ENCODE measurements at regions not wholly inside any gene's neighbourhood (a gene's known extent, or its start where the extent isn't known, plus 50 kb on each side); places are given as distances from the start of the nearest gene placed in this dataset.

GRCh38 chr3:187966636-187967406 lies 187.1 kb upstream of the LPP start:
- Histone ChIP-seq H3K4me1 (ENCODE audit: control insufficient read depth, insufficient read depth, low read length) (no peaks in the 10 kb centered on the region), H3K27ac (ENCODE audit: low read length) (no peak overlapping the region), H3K36me3 (ENCODE audit: control insufficient read depth, insufficient read depth, low read length) (no peaks in the 10 kb centered on the region), H3K4me3 (ENCODE audit: low read depth in 2 of 2, low read length in 2 of 2) (no peak overlapping the region), H3K9me3 (ENCODE audit: control insufficient read depth, insufficient read depth, low read depth, low read length) (no peaks in the 10 kb centered on the region), H3K27me3 (ENCODE audit: control insufficient read depth, insufficient read depth, low read length) (no peaks in the 10 kb centered on the region; the same call in 1 of the 2 replicates)
- DNase-seq (ENCODE audit: low read depth, low spot score) (no peak), ATAC-seq (no peak)
- POLR2A ChIA-PET: no interaction called here
- no peak for TF ChIP-seq TCF7L2 (IDR thresholded peaks at IDR 0.05; ENCODE audit: low read depth, low read length)
- TF ChIP-seq, protein P1, sequence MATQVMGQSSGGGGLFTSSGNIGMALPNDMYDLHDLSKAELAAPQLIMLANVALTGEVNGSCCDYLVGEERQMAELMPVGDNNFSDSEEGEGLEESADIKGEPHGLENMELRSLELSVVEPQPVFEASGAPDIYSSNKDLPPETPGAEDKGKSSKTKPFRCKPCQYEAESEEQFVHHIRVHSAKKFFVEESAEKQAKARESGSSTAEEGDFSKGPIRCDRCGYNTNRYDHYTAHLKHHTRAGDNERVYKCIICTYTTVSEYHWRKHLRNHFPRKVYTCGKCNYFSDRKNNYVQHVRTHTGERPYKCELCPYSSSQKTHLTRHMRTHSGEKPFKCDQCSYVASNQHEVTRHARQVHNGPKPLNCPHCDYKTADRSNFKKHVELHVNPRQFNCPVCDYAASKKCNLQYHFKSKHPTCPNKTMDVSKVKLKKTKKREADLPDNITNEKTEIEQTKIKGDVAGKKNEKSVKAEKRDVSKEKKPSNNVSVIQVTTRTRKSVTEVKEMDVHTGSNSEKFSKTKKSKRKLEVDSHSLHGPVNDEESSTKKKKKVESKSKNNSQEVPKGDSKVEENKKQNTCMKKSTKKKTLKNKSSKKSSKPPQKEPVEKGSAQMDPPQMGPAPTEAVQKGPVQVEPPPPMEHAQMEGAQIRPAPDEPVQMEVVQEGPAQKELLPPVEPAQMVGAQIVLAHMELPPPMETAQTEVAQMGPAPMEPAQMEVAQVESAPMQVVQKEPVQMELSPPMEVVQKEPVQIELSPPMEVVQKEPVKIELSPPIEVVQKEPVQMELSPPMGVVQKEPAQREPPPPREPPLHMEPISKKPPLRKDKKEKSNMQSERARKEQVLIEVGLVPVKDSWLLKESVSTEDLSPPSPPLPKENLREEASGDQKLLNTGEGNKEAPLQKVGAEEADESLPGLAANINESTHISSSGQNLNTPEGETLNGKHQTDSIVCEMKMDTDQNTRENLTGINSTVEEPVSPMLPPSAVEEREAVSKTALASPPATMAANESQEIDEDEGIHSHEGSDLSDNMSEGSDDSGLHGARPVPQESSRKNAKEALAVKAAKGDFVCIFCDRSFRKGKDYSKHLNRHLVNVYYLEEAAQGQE (IDR thresholded peaks at IDR 0.05; ENCODE audit: insufficient read depth in 1 of 2, low read depth in 2 of 2, low read length in 1 of 2): no peak
- TF ChIP-seq, protein P2, sequence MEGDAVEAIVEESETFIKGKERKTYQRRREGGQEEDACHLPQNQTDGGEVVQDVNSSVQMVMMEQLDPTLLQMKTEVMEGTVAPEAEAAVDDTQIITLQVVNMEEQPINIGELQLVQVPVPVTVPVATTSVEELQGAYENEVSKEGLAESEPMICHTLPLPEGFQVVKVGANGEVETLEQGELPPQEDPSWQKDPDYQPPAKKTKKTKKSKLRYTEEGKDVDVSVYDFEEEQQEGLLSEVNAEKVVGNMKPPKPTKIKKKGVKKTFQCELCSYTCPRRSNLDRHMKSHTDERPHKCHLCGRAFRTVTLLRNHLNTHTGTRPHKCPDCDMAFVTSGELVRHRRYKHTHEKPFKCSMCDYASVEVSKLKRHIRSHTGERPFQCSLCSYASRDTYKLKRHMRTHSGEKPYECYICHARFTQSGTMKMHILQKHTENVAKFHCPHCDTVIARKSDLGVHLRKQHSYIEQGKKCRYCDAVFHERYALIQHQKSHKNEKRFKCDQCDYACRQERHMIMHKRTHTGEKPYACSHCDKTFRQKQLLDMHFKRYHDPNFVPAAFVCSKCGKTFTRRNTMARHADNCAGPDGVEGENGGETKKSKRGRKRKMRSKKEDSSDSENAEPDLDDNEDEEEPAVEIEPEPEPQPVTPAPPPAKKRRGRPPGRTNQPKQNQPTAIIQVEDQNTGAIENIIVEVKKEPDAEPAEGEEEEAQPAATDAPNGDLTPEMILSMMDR (IDR thresholded peaks at IDR 0.05): no peak
- TF ChIP-seq POLR2AphosphoS5 (IDR thresholded peaks at IDR 0.05; ENCODE audit: low read depth, low read length): no peak
- no peak for TF ChIP-seq SIN3A (IDR thresholded peaks at IDR 0.05; ENCODE audit: borderline replicate concordance, insufficient read depth, low read depth, low read length)
- no TSS peak for BruUV-seq (replicated peaks)
- CTCF ChIA-PET: no interaction called here
- intact Hi-C loops (cut with micrococcal nuclease; ENCODE audit: unreplicated experiment) (no loop called here), in situ Hi-C loops (cut with HindIII; ENCODE audit: low pct_unique_long_range_greater_than_20kb, low sequenced_read_pairs) (no loop called here)

- DNase-seq (ENCODE audit: low read depth, low spot score): no peak
- ATAC-seq: no peak
- no TSS peak for BruUV-seq (replicated peaks)
- intact Hi-C loops (cut with micrococcal nuclease; ENCODE audit: unreplicated experiment): no loop called here
- no peak overlapping the region for H3K4me3 ChIP-seq (ENCODE audit: low read depth in 2 of 2, low read length in 2 of 2)
- H3K9me3 ChIP-seq (ENCODE audit: control insufficient read depth, insufficient read depth, low read depth, low read length): no peaks in the 10 kb centered on the region
- POLR2A ChIA-PET: no interaction called here
- TF ChIP-seq, protein P2 (IDR thresholded peaks at IDR 0.05): no peak
- TF ChIP-seq POLR2AphosphoS5 (IDR thresholded peaks at IDR 0.05; ENCODE audit: low read depth, low read length) (no peak), TCF7L2 (IDR thresholded peaks at IDR 0.05; ENCODE audit: low read depth, low read length) (no peak), SIN3A (IDR thresholded peaks at IDR 0.05; ENCODE audit: borderline replicate concordance, insufficient read depth, low read depth, low read length) (no peak)
- TF ChIP-seq, protein P1 (IDR thresholded peaks at IDR 0.05; ENCODE audit: insufficient read depth in 1 of 2, low read depth in 2 of 2, low read length in 1 of 2): no peak
- no peaks in the 10 kb centered on the region for H3K4me1 ChIP-seq (ENCODE audit: control insufficient read depth, insufficient read depth, low read length)
- no peak overlapping the region for H3K27ac ChIP-seq (ENCODE audit: low read length)
- no peaks in the 10 kb centered on the region for H3K36me3 ChIP-seq (ENCODE audit: control insufficient read depth, insufficient read depth, low read length)
- H3K27me3 ChIP-seq (ENCODE audit: control insufficient read depth, insufficient read depth, low read length): no peaks in the 10 kb centered on the region
- in situ Hi-C loops (cut with HindIII; ENCODE audit: low pct_unique_long_range_greater_than_20kb, low sequenced_read_pairs): no loop called here
- CTCF ChIA-PET: no interaction called here
Measured at GRCh38 chr3:187967993-187968392, 186.0 kb upstream of the LPP start.

All from Panc1 (cell line).